Renal cortical epithelial cell (primary cell): ENCODE measurements at regions not wholly inside any gene's neighbourhood (a gene's known extent, or its start where the extent isn't known, plus 50 kb on each side); places are given as distances from the start of the nearest gene placed in this dataset.
A peak's percentile ranks its signal among the peaks of the same experiment; 100 is the strongest.
"Not testable (repeated sequence)": the region's sequence is repeated elsewhere in the genome, so short reads cannot be mapped to it uniquely, and the experiment has no call there.

Source experiments
- DNase-seq: peaks from one replicate; pipeline ENCODE4 v3.0.0-alpha.2; 2011; ENCODE audit warnings: low read depth

GRCh38 chr12:68505970-68506369, 104.7 kb upstream of the RAP1B start:
- no peak for DNase-seq

- DNase-seq, result no peak
These were observed 104.1 kb upstream of the RAP1B start for GRCh38 chr12:68506619-68507018.

GRCh38 chr12:68507657-68508056, 103.0 kb upstream of the RAP1B start:
- DNase-seq, result no peak

- DNase-seq, result peak; percentile 32
These were observed 102.1 kb upstream of the RAP1B start for GRCh38 chr12:68508576-68508975.

GRCh38 chr12:68509242-68509641, 101.5 kb upstream of the RAP1B start:
- DNase-seq, result no peak

GRCh38 chr12:68510397-68510796, 100.3 kb upstream of the RAP1B start:
- DNase-seq, result no peak

GRCh38 chr12:68514807-68515411, 95.8 kb upstream of the RAP1B start:
- DNase-seq, result peak; percentile 15

- no peak for DNase-seq
These were observed 94.9 kb upstream of the RAP1B start for GRCh38 chr12:68515793-68516192.

- peak; percentile 83 for DNase-seq
These were observed 89.3 kb upstream of the RAP1B start for GRCh38 chr12:68521321-68521839.

GRCh38 chr12:68521848-68522502, 88.7 kb upstream of the RAP1B start:
- DNase-seq, result no peak

- no peak for DNase-seq
These were observed 81.2 kb upstream of the RAP1B start for GRCh38 chr12:68529466-68529865.

GRCh38 chr12:68529869-68530268, 80.8 kb upstream of the RAP1B start:
- DNase-seq, result no peak

GRCh38 chr12:68530299-68530698, 80.4 kb upstream of the RAP1B start:
- DNase-seq, result no peak

GRCh38 chr12:68530965-68531364, 79.7 kb upstream of the RAP1B start:
- peak; percentile 87 for DNase-seq

- peak; percentile 75 for DNase-seq
These were observed 78.4 kb upstream of the RAP1B start for GRCh38 chr12:68532204-68532886.

- DNase-seq, result no peak
These were observed 77.8 kb upstream of the RAP1B start for GRCh38 chr12:68532887-68533248.

- no peak for DNase-seq
These were observed 76.6 kb upstream of the RAP1B start for GRCh38 chr12:68534108-68534507.

- no peak for DNase-seq
These were observed 73.7 kb upstream of the RAP1B start for GRCh38 chr12:68536885-68537485.

GRCh38 chr12:68537571-68537970, 73.1 kb upstream of the RAP1B start:
- DNase-seq, result no peak

- DNase-seq, result peak; percentile 78
These were observed 71.7 kb upstream of the RAP1B start for GRCh38 chr12:68538726-68539614.

- DNase-seq, result no peak
These were observed 71.1 kb upstream of the RAP1B start for GRCh38 chr12:68539615-68539952.

- DNase-seq, result not testable (repeated sequence)
These were observed 69.9 kb upstream of the RAP1B start for GRCh38 chr12:68540768-68541167.
